Bone marrow (tissue), 2 donors: ENCODE measurements at regions not wholly inside any gene's neighbourhood (a gene's known extent, or its start where the extent isn't known, plus 50 kb on each side); places are given as distances from the start of the nearest gene placed in this dataset.

Experiments used
- DNase-seq, 2 donors: peaks; one replicate each; lab custom pipeline; 2025; lab: John Stamatoyannopoulos, UW

DNA sequence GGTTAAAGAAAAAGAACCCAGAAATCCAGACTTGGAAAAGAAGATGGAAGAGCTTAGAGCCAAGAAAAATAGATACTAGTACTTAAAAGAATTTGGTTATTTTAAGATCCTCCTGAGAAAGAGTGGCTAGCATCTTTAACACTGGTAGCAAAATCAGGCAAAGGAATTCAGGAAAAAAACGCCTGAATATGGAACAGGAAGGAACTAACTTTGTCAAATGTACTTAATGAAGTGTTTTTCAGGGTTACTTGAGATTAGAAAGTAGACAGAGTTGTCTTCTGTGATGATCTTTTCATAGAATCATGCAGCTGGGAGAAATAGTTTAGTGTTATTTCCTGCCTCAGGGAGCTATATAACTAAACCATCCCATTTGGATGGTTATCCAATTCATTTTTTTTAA, 50.8 kb upstream of the SASH1 start:
- DNase-seq = no peak
